Neuronal stem cell (in vitro differentiated cells): ENCODE measurements at regions not wholly inside any gene's neighbourhood (a gene's known extent, or its start where the extent isn't known, plus 50 kb on each side); places are given as distances from the start of the nearest gene placed in this dataset.

Source experiments
- DNase-seq: peaks from one replicate; pipeline ENCODE4 v3.0.0-alpha.2; 2013; ENCODE audit warnings: low spot score
- H2AFZ ChIP-seq: one replicate; pipeline ENCODE4 v1.6.1; 2013; ENCODE audit warnings: mild to moderate bottlenecking, low read length, inconsistent platforms
- H2AK5ac ChIP-seq: 2 replicates; pipeline ENCODE4 v1.6.1; 2013; ENCODE audit warnings: low read depth, mild to moderate bottlenecking, inconsistent platforms, low read length, moderate library complexity, mixed read lengths
- H2BK120ac ChIP-seq: 2 replicates; pipeline ENCODE4 v1.6.1; 2013; ENCODE audit warnings: low read depth, mild to moderate bottlenecking, inconsistent platforms, low read length, moderate library complexity, mixed read lengths
- H2BK12ac ChIP-seq: one replicate; pipeline ENCODE4 v1.6.1; 2013; ENCODE audit warnings: low read length, inconsistent platforms
- H2BK15ac ChIP-seq: 2 replicates; pipeline ENCODE4 v1.6.1; 2013; ENCODE audit warnings: mild to moderate bottlenecking, low read length, inconsistent platforms, mixed read lengths
- H2BK5ac ChIP-seq: one replicate; pipeline ENCODE4 v1.6.1; 2013; ENCODE audit warnings: inconsistent platforms, mild to moderate bottlenecking, low read length, moderate library complexity
- H3K14ac ChIP-seq: one replicate; pipeline ENCODE4 v1.6.1; 2013; ENCODE audit warnings: low read length, inconsistent platforms
- H3K18ac ChIP-seq: 2 replicates; pipeline ENCODE4 v1.6.1; 2013; ENCODE audit warnings: low read length, inconsistent platforms
- H3K23ac ChIP-seq: 2 replicates; pipeline ENCODE4 v1.6.1; 2013; ENCODE audit warnings: low read depth, mild to moderate bottlenecking, mixed read lengths, low read length, inconsistent platforms; ENCODE audit not compliant: poor library complexity
- H3K27ac ChIP-seq: replicated peaks from 3 replicates; pipeline ENCODE4 v1.5.1; 2013; ENCODE audit warnings: low read length, inconsistent platforms
- H3K27me3 ChIP-seq, 3 experiments: 2 replicates each; pipeline ENCODE4 v1.6.1; 2013; ENCODE audit warnings: low read length in 3 of 3, mild to moderate bottlenecking in 2 of 3, inconsistent platforms in 1 of 3, low read depth in 1 of 3, mixed read lengths in 1 of 3, moderate library complexity in 1 of 3; ENCODE audit not compliant: control insufficient read depth in 3 of 3, insufficient read depth in 3 of 3
- H3K36me3 ChIP-seq, 2 donors: replicated peaks in 1 of 2; 2 replicates each; pipeline ENCODE4 v1.6.1; 2013; ENCODE audit warnings: low read length in 2 of 2; ENCODE audit not compliant: control insufficient read depth in 2 of 2, insufficient read depth in 2 of 2
- H3K4ac ChIP-seq: 2 replicates; pipeline ENCODE4 v1.6.1; 2013; ENCODE audit warnings: inconsistent platforms, mild to moderate bottlenecking, low read length, moderate library complexity
- H3K4me1 ChIP-seq, 2 donors: 1 replicate in 1 of 2; 2 replicates in 1 of 2; pipeline ENCODE4 v1.6.1; 2013; ENCODE audit warnings: low read length in 2 of 2, low read depth in 1 of 2; ENCODE audit not compliant: control insufficient read depth in 2 of 2, insufficient read depth in 1 of 2
- H3K4me2 ChIP-seq: one replicate; pipeline ENCODE4 v1.6.1; 2013; ENCODE audit warnings: mild to moderate bottlenecking, low read length, inconsistent platforms; ENCODE audit not compliant: insufficient read depth, poor library complexity, severe bottlenecking
- H3K4me3 ChIP-seq, 2 donors: 2 replicates each; pipeline ENCODE4 v1.5.1; 2013; ENCODE audit warnings: low read length in 2 of 2, mild to moderate bottlenecking in 2 of 2, inconsistent platforms in 1 of 2, moderate library complexity in 1 of 2
- H3K79me1 ChIP-seq: one replicate; pipeline ENCODE4 v1.6.1; 2013; ENCODE audit warnings: low read depth, mild to moderate bottlenecking, inconsistent platforms, low read length, moderate library complexity
- H3K9ac ChIP-seq: one replicate; pipeline ENCODE4 v1.6.1; 2013; ENCODE audit warnings: mild to moderate bottlenecking, low read depth, low read length, inconsistent platforms; ENCODE audit not compliant: poor library complexity
- H3K9me3 ChIP-seq, 2 donors: replicated peaks in 1 of 2; 2 replicates each; pipeline versions ENCODE3 to v1.6.1; 2013; ENCODE audit warnings: low read length in 2 of 2, mild to moderate bottlenecking in 2 of 2, inconsistent platforms in 1 of 2, low read depth in 1 of 2, mixed read lengths in 1 of 2, moderate library complexity in 1 of 2; ENCODE audit not compliant: control insufficient read depth in 2 of 2, insufficient read depth in 1 of 2
- H4K8ac ChIP-seq: one replicate; pipeline ENCODE4 v1.6.1; 2013; ENCODE audit warnings: low read depth, mild to moderate bottlenecking, inconsistent platforms, low read length, moderate library complexity
- H4K91ac ChIP-seq: one replicate; pipeline ENCODE4 v1.6.1; 2013; ENCODE audit warnings: low read length, low read depth, mild to moderate bottlenecking, inconsistent platforms; ENCODE audit not compliant: poor library complexity
- WGBS, 2 donors: extraction: QIAGEN DNeasy Blood & Tissue Kit; methylation state at CpG; one replicate each; pipeline ENCODE4 v1.1.7; 2013; ENCODE audit warnings: missing lambda C conversion rate in 2 of 2, mixed read lengths in 1 of 2; ENCODE audit not compliant: insufficient read length in 2 of 2, insufficient replicate concordance in 1 of 2; ENCODE audit errors: extremely low coverage in 2 of 2; 5-methylcytosine and 5-hydroxymethylcytosine counted together

DNA sequence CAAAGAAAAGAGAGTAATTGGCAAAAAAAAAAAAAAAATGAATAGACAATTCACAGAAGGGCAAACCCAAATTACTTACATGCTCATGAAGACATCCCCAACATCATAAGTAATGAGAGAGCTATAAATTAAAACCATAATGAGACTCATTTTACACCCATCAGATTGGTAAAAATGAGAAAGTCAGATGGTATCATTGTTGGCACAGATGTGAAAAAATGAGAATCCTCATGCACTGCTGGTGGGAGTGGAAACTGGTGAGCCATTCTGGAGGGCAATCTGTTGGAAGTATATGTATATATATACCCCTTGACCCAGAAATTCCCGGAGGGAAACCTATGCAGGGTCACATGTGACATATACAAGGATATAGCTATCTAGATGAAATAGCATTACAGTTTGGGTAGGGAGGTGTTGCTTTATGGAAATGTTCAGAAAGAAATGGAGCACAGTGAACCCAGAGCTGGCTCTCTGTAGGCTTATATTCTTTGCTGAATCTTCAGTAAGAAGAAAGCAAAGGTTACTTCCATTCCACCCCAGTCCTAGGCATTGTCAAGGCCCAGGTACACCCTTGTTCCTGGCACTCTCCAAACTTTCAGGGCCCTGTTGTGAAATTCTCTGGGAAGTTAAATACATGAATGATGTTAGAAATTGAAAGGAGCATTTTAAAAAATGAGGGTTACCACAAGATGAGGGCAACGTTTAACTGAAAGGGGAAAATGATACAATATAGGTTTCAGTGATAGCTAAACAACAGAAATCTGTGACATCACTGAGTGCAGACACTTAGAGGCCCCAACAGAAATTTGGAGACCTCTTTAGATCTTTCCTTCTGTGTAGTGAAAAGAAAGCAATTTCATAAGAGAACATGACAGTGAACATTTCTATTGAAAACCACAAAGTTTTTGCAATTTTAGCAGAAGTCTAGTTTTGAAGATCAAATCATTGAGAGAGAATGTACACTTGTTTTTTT lies 132.7 kb upstream of the TPRG1 start:
- H3K9me3 ChIP-seq: no peaks in the 10 kb centered on the region
- no peaks in the 10 kb centered on the region for H3K27me3 ChIP-seq
- DNase-seq: no peak
- H2BK120ac ChIP-seq: no peak overlapping the region
- H3K27ac ChIP-seq: no peak overlapping the region
- no peak overlapping the region for H2BK15ac ChIP-seq
- no peak overlapping the region for H4K91ac ChIP-seq
- no peaks in the 10 kb centered on the region for H3K4me1 ChIP-seq
- H3K4me2 ChIP-seq: no peak overlapping the region
- no peaks in the 10 kb centered on the region for H3K79me1 ChIP-seq
- no peak overlapping the region for H3K4me3 ChIP-seq
- no peak overlapping the region for H3K14ac ChIP-seq
- H2BK5ac ChIP-seq: no peak overlapping the region
- no peak overlapping the region for H2BK12ac ChIP-seq
- no CpG with 5 or more reads among the region's 2 CpGs for WGBS, 2 donors
- H3K9ac ChIP-seq: no peak overlapping the region
- H2AFZ ChIP-seq: no peak overlapping the region
- H3K18ac ChIP-seq: no peak overlapping the region
- no peaks in the 10 kb centered on the region for H3K36me3 ChIP-seq
- no peak overlapping the region for H3K4ac ChIP-seq
- no peak overlapping the region for H3K23ac ChIP-seq
- H4K8ac ChIP-seq: no peak overlapping the region
- H2AK5ac ChIP-seq: no peak overlapping the region

- H2BK5ac ChIP-seq: no peak overlapping the region
- no peaks in the 10 kb centered on the region for H3K9me3 ChIP-seq
- no peaks in the 10 kb centered on the region for H3K79me1 ChIP-seq
- H4K91ac ChIP-seq: no peak overlapping the region
- H2AK5ac ChIP-seq: no peak overlapping the region
- no peak overlapping the region for H3K27ac ChIP-seq
- no CpG with 5 or more reads among the region's 4 CpGs for WGBS, 2 donors
- H4K8ac ChIP-seq: no peak overlapping the region
- H3K18ac ChIP-seq: no peak overlapping the region
- no peak overlapping the region for H3K14ac ChIP-seq
- H3K4me3 ChIP-seq: no peak overlapping the region
- H2AFZ ChIP-seq: no peak overlapping the region
- H2BK120ac ChIP-seq: no peak overlapping the region
- no peak for DNase-seq
- H3K4me2 ChIP-seq: no peak overlapping the region
- H2BK15ac ChIP-seq: no peak overlapping the region
- H3K4me1 ChIP-seq: no peaks in the 10 kb centered on the region
- no peak overlapping the region for H3K4ac ChIP-seq
- H3K23ac ChIP-seq: no peak overlapping the region
- no peak overlapping the region for H3K9ac ChIP-seq
- H3K27me3 ChIP-seq: no peaks in the 10 kb centered on the region
- H3K36me3 ChIP-seq: no peaks in the 10 kb centered on the region
- H2BK12ac ChIP-seq: no peak overlapping the region
These were observed 131.0 kb upstream of the TPRG1 start for GRCh38 chr3:189040656-189041335.

DNA sequence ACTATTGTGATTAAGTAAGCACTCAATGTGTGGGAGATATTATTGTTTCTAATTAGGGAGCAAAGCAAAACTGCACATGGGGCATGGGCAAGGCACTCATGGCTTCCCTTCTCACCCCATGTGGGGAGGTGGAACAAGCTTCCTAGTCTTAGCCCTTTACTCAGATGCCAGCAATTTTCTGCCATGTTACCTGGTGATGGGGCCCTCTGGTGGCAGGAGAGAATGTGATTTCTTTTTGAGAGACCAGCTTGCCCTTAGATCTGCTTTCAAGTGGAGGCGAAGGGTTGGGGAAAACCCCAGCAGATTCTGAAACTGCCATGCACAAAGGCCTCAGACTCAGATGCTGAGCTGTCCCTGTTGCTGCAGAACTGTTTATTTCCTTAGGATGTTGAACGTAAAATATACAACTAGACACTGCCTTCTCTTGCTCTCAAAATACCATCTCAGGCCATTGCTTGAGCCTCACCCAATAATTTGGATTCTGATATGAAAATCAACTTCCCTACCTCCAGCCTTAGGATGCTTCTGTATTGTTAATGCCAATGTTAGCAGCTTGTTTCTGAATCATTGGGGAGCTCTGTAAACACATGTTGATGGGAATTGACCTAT lies 130.2 kb upstream of the TPRG1 start:
- WGBS, 2 donors: no CpG with 5 or more reads among the region's 2 CpGs
- Histone ChIP-seq H4K8ac (no peak overlapping the region), H3K79me1 (no peaks in the 10 kb centered on the region)

DNA sequence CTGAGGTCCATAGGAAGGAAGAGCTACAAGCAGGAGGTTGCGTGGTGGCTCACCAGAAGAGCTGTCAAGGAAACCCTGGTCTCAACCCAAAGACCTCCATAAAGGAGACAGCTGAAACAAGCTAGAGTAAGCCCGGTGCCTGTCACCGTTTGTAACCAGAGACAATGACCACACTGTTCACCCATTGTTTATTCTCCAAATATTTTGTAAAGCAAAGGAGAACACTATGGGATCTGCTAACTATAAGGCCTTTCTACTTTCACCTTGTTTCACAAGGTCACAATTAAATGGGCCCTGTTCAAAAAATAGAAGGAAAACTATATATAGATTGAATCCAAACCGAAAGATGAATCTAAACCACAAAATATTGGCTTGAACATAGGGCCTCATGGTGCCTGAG lies 128.9 kb upstream of the TPRG1 start:
- Histone ChIP-seq H2BK120ac (no peak overlapping the region), H3K27me3 (no peaks in the 10 kb centered on the region), H3K27ac (no peak overlapping the region), H3K4ac (no peak overlapping the region), H2AK5ac (no peak overlapping the region), H2AFZ (no peak overlapping the region), H3K23ac (no peak overlapping the region), H3K9me3 (no peaks in the 10 kb centered on the region), H2BK12ac (no peak overlapping the region), H3K9ac (no peak overlapping the region), H3K14ac (no peak overlapping the region), H3K18ac (no peak overlapping the region), H2BK15ac (no peak overlapping the region), H3K4me3 (no peak overlapping the region), H3K4me2 (no peak overlapping the region), H2BK5ac (no peak overlapping the region), H4K91ac (no peak overlapping the region), H3K79me1 (no peaks in the 10 kb centered on the region), H3K36me3 (no peaks in the 10 kb centered on the region), H4K8ac (no peak overlapping the region), H3K4me1 (no peaks in the 10 kb centered on the region)
- DNase-seq: no peak
- no CpG with 5 or more reads among the region's 4 CpGs for WGBS, 2 donors

More for the DNA sequence above, 130.2 kb upstream of the TPRG1 start:
- Histone ChIP-seq H2AK5ac (no peak overlapping the region), H3K4ac (no peak overlapping the region), H2BK5ac (no peak overlapping the region), H2BK12ac (no peak overlapping the region), H3K18ac (no peak overlapping the region), H3K9ac (no peak overlapping the region), H3K14ac (no peak overlapping the region), H3K4me3 (no peak overlapping the region), H3K36me3 (no peaks in the 10 kb centered on the region), H3K27ac (no peak overlapping the region), H3K23ac (no peak overlapping the region), H3K9me3 (no peaks in the 10 kb centered on the region), H3K27me3 (no peaks in the 10 kb centered on the region), H2BK15ac (no peak overlapping the region), H2AFZ (no peak overlapping the region), H4K91ac (no peak overlapping the region), H3K4me1 (no peaks in the 10 kb centered on the region), H2BK120ac (no peak overlapping the region), H3K4me2 (no peak overlapping the region)
- DNase-seq: peak; percentile 23
